ENCODE measurements at regions not wholly inside any gene's neighbourhood (a gene's known extent, or its start where the extent isn't known, plus 50 kb on each side); places are given as distances from the start of the nearest gene placed in this dataset.

- TF ChIP-seq BHLHE40 (IDR thresholded peaks at IDR 0.05; ENCODE audit: borderline replicate concordance) (no peak), SUZ12 (IDR thresholded peaks at IDR 0.05) (no peak), ARNT (IDR thresholded peaks at IDR 0.05) (no peak), LEF1 (IDR thresholded peaks at IDR 0.05; ENCODE audit: borderline replicate concordance) (no peak), FOXA1 (IDR thresholded peaks at IDR 0.05) (no peak), HDGF (IDR thresholded peaks at IDR 0.05; ENCODE audit: borderline replicate concordance) (no peak), CTBP1 (IDR thresholded peaks at IDR 0.05; ENCODE audit: borderline replicate concordance) (no peak), TARDBP (IDR thresholded peaks at IDR 0.05) (no peak), PKNOX1 (IDR thresholded peaks at IDR 0.05) (no peak), FOXK2 (IDR thresholded peaks at IDR 0.05) (no peak), FOXM1 (IDR thresholded peaks at IDR 0.05; ENCODE audit: borderline replicate concordance) (no peak), SP1 (IDR thresholded peaks at IDR 0.05) (no peak), ELF4 (IDR thresholded peaks at IDR 0.05) (no peak), NFRKB (IDR thresholded peaks at IDR 0.05) (no peak), L3MBTL2 (conservative IDR thresholded peaks at IDR 0.05) (no peak), ZNF384 (IDR thresholded peaks at IDR 0.05) (no peak)
- no peak for DNase-seq (ENCODE audit: extremely low spot score)
- POLR2A ChIA-PET = no interaction called here
- CTCF ChIA-PET = no interaction called here
Observed at GRCh38 chr4:162401021-162401420, 237.2 kb upstream of the FSTL5 start.

DNA sequence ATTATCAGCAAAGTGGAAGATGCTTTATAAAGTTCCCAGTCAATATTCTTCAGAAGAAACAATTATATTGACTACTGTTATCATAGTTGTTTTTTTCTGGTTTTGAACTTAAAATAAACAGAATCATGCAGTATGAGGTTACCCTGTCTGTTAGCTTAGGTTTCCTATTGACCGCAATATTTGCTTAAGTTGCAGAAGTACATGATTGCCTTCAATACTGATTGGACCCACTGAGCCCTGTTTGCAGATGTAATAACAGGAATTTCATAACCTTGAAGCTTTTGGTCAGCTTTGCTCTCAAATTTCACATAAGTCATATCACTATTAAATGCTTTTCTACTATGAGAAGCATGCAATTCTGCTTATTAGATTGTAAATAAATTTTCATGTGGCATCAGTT, 229.1 kb upstream of the FSTL5 start:
- no peak for DNase-seq (ENCODE audit: extremely low spot score)
- POLR2A ChIA-PET = no interaction called here
- CTCF ChIA-PET = no interaction called here
- TF ChIP-seq FOXK2 (IDR thresholded peaks at IDR 0.05) (no peak), NFRKB (IDR thresholded peaks at IDR 0.05) (no peak), LEF1 (IDR thresholded peaks at IDR 0.05; ENCODE audit: borderline replicate concordance) (no peak), TARDBP (IDR thresholded peaks at IDR 0.05) (no peak), ZNF384 (IDR thresholded peaks at IDR 0.05) (no peak), ARNT (IDR thresholded peaks at IDR 0.05) (no peak), PKNOX1 (IDR thresholded peaks at IDR 0.05) (no peak), HDGF (IDR thresholded peaks at IDR 0.05; ENCODE audit: borderline replicate concordance) (no peak), SUZ12 (IDR thresholded peaks at IDR 0.05) (no peak), BHLHE40 (IDR thresholded peaks at IDR 0.05; ENCODE audit: borderline replicate concordance) (no peak), L3MBTL2 (conservative IDR thresholded peaks at IDR 0.05) (no peak), CTBP1 (IDR thresholded peaks at IDR 0.05; ENCODE audit: borderline replicate concordance) (no peak), SP1 (IDR thresholded peaks at IDR 0.05) (no peak), FOXA1 (IDR thresholded peaks at IDR 0.05) (no peak)

DNA sequence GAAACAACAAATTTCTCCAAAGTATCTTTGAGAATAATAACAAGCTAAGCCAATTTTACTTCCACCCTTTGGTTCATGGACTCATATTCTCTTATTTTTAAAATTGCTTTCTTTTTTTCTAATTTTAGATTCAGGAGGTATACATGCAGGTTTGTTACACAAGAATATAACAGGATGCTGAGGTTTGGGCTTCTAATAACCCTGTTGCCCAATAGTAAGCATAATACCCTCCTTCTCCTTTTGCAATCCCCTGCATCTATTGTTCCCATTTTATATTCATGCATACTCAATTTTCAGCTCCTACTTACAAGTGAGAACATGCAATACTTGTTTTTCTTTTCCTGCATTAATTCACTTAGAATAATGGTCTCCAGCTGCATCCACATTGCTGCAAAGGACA, 202.3 kb upstream of the FSTL5 start:
- no peak for TF ChIP-seq L3MBTL2 (conservative IDR thresholded peaks at IDR 0.05)
- no peak for DNase-seq (ENCODE audit: extremely low spot score)
- ChIA-PET POLR2A (no interaction called here), CTCF (interaction anchor here (0.5 kb wide), 1 partner anchor 15 kb away, joined by 4 read pairs; no protein-coding TSS in a partner anchor)

DNA sequence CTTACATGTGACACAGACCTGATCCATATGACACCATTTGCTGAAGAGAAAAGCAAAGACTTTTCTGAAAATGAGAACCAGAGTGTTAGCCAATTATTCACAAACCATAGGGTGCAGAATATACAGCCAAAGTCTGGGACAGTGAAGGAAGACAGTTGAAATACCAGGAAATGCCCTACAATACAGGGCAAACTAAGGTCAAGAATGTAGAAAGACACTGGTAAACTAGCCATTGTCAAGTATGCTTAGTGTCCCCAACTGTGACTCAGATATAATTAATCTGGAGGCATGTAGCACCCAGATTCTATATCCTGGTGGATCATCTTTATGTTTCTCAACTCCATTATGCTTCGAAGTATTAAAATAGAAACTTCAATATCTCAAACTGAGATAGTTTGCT, 200.9 kb upstream of the FSTL5 start:
- POLR2A ChIA-PET = no interaction called here
- DNase-seq (ENCODE audit: extremely low spot score) = no peak
- no peak for TF ChIP-seq ELF4 (IDR thresholded peaks at IDR 0.05)
- TF ChIP-seq FOXM1 (IDR thresholded peaks at IDR 0.05; ENCODE audit: borderline replicate concordance) = no peak
- no peak for TF ChIP-seq ARNT (IDR thresholded peaks at IDR 0.05)
- no peak for TF ChIP-seq NFRKB (IDR thresholded peaks at IDR 0.05)
- TF ChIP-seq LEF1 (IDR thresholded peaks at IDR 0.05; ENCODE audit: borderline replicate concordance) = no peak
- no peak for TF ChIP-seq BHLHE40 (IDR thresholded peaks at IDR 0.05; ENCODE audit: borderline replicate concordance)
- TF ChIP-seq CTBP1 (IDR thresholded peaks at IDR 0.05; ENCODE audit: borderline replicate concordance) = no peak
- TF ChIP-seq SUZ12 (IDR thresholded peaks at IDR 0.05) = no peak
- TF ChIP-seq FOXA1 (IDR thresholded peaks at IDR 0.05) = no peak
- TF ChIP-seq HDGF (IDR thresholded peaks at IDR 0.05; ENCODE audit: borderline replicate concordance) = no peak
- TF ChIP-seq FOXK2 (IDR thresholded peaks at IDR 0.05) = no peak
- no peak for TF ChIP-seq L3MBTL2 (conservative IDR thresholded peaks at IDR 0.05)
- no peak for TF ChIP-seq SP1 (IDR thresholded peaks at IDR 0.05)
- TF ChIP-seq PKNOX1 (IDR thresholded peaks at IDR 0.05) = no peak
- no peak for TF ChIP-seq TARDBP (IDR thresholded peaks at IDR 0.05)
- no peak for TF ChIP-seq ZNF384 (IDR thresholded peaks at IDR 0.05)
- CTCF ChIA-PET = no interaction called here

- POLR2A ChIA-PET = no interaction called here
- TF ChIP-seq FOXK2 (IDR thresholded peaks at IDR 0.05) = no peak
- TF ChIP-seq FOXM1 (IDR thresholded peaks at IDR 0.05; ENCODE audit: borderline replicate concordance) = no peak
- no peak for TF ChIP-seq TARDBP (IDR thresholded peaks at IDR 0.05)
- no peak for TF ChIP-seq BHLHE40 (IDR thresholded peaks at IDR 0.05; ENCODE audit: borderline replicate concordance)
- CTCF ChIA-PET = no interaction called here
- DNase-seq (ENCODE audit: extremely low spot score) = no peak
Observed at GRCh38 chr4:162360369-162361149, 196.8 kb upstream of the FSTL5 start.

DNA sequence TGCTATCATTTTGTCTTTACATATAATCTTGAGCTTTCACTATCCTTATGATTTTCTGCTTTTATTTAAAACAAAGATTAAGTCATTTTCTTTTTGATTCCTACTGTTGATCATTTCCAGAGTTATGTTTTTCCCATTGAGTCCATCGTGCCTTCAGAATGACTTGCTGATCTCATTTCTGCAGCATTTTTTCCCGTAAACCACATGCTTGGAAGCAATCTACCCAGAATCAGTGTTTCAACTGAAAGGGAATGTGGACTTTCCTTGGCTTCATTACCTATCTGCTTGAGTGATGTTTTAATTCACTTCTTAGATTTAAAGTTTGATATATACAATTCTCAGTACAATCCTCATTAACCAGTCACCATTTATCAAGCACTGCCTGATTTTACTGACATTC, 192.4 kb upstream of the FSTL5 start:
- DNase-seq (ENCODE audit: extremely low spot score) = no peak
- POLR2A ChIA-PET = no interaction called here
- TF ChIP-seq L3MBTL2 (conservative IDR thresholded peaks at IDR 0.05) (no peak), CTBP1 (IDR thresholded peaks at IDR 0.05; ENCODE audit: borderline replicate concordance) (no peak), ARNT (IDR thresholded peaks at IDR 0.05) (no peak), TARDBP (IDR thresholded peaks at IDR 0.05) (no peak), FOXM1 (IDR thresholded peaks at IDR 0.05; ENCODE audit: borderline replicate concordance) (no peak)
- CTCF ChIA-PET = interaction anchor here (0.7 kb wide), 1 partner anchor 13 kb away, joined by 3 read pairs; no protein-coding TSS in a partner anchor
